ENCODE measurements at regions not wholly inside any gene's neighbourhood (a gene's known extent, or its start where the extent isn't known, plus 50 kb on each side); places are given as distances from the start of the nearest gene placed in this dataset.

- Histone ChIP-seq H3K9me3 (no peaks in the 10 kb centered on the region), H3K27ac (no peak overlapping the region), H3K27me3 (peaks cover 0 to 26% (median 0%) of the 10 kb centered on the region in 3 donors), H3K36me3 (no peaks in the 10 kb centered on the region), H3K4me3 (no peak overlapping the region), H3K4me1 (no peaks in the 10 kb centered on the region)
- intact Hi-C loops (cut with DNase I; ENCODE audit: low total_unique reads): no loop called here
- TF ChIP-seq CTCF (IDR thresholded peaks at IDR 0.05): no peak
- TF ChIP-seq EP300 (IDR thresholded peaks at IDR 0.05): no peak
- TF ChIP-seq POLR2AphosphoS5 (IDR thresholded peaks at IDR 0.05): no peak
- TF ChIP-seq POLR2A (IDR thresholded peaks at IDR 0.05): no peak
- 77 to 87% (median 85%) methylated on average over 13 to 17 of the region's 17 CpGs for WGBS, 5 donors
- DNase-seq: no peak
Observed at GRCh38 chr14:101466456-101467180, 94.7 kb upstream of the DIO3 start.

- intact Hi-C loops (cut with DNase I; ENCODE audit: low total_unique reads): no loop called here
- Histone ChIP-seq H3K9me3 (no peaks in the 10 kb centered on the region), H3K4me1 (no peaks in the 10 kb centered on the region), H3K27ac (no peak overlapping the region), H3K36me3 (no peaks in the 10 kb centered on the region), H3K4me3 (no peak overlapping the region), H3K27me3 (peaks cover 0 to 22% (median 0%) of the 10 kb centered on the region in 3 donors)
- no peak for DNase-seq
- TF ChIP-seq POLR2AphosphoS5 (IDR thresholded peaks at IDR 0.05): no peak
- no peak for TF ChIP-seq CTCF (IDR thresholded peaks at IDR 0.05)
- no peak for TF ChIP-seq EP300 (IDR thresholded peaks at IDR 0.05)
- TF ChIP-seq POLR2A (IDR thresholded peaks at IDR 0.05): no peak
- 85 to 93% (median 92%) methylated on average over 13 of the region's 13 CpGs for WGBS, 5 donors
Observed at GRCh38 chr14:101467181-101467926, 93.9 kb upstream of the DIO3 start.

GRCh38 chr14:101469382-101470247 is 91.7 kb upstream of the DIO3 start:
- TF ChIP-seq CTCF (IDR thresholded peaks at IDR 0.05) (no peak), EP300 (IDR thresholded peaks at IDR 0.05) (no peak), POLR2AphosphoS5 (IDR thresholded peaks at IDR 0.05) (no peak), POLR2A (IDR thresholded peaks at IDR 0.05) (no peak)
- H3K4me3 ChIP-seq: no peak overlapping the region
- peaks cover 0 to 30% (median 6%) of the 10 kb centered on the region in 3 donors for H3K27me3 ChIP-seq
- H3K27ac ChIP-seq: no peak overlapping the region
- intact Hi-C loops (cut with DNase I; ENCODE audit: low total_unique reads): no loop called here
- 75 to 86% (median 77%) methylated on average over 21 to 25 of the region's 25 CpGs for WGBS, 5 donors
- DNase-seq: peak in 1 of 2 donors; percentile 25
- no peaks in the 10 kb centered on the region for H3K9me3 ChIP-seq
- H3K4me1 ChIP-seq: peaks cover 0 to under 1% (median 0%) of the 10 kb centered on the region in 4 donors
- no peaks in the 10 kb centered on the region for H3K36me3 ChIP-seq

- intact Hi-C loops (cut with DNase I; ENCODE audit: low total_unique reads): no loop called here
Observed at GRCh38 chr14:101470266-101470665, 91.0 kb upstream of the DIO3 start.

More at GRCh38 chr14:101470266-101470665, 91.0 kb upstream of the DIO3 start:
- no peak overlapping the region for H3K27ac ChIP-seq
- no peak overlapping the region for H3K4me3 ChIP-seq
- peaks cover 0 to 7% (median 3%) of the 10 kb centered on the region in 4 donors for H3K4me1 ChIP-seq
- 72 to 81% (median 75%) methylated on average over 6 to 12 of the region's 12 CpGs for WGBS, 5 donors
- peaks cover 0 to 30% (median 6%) of the 10 kb centered on the region in 3 donors for H3K27me3 ChIP-seq
- no peaks in the 10 kb centered on the region for H3K9me3 ChIP-seq
- peak in 1 of 2 donors; percentile 14 for DNase-seq
- H3K36me3 ChIP-seq: no peaks in the 10 kb centered on the region
- TF ChIP-seq POLR2A (IDR thresholded peaks at IDR 0.05): no peak
- TF ChIP-seq POLR2AphosphoS5 (IDR thresholded peaks at IDR 0.05): no peak
- TF ChIP-seq EP300 (IDR thresholded peaks at IDR 0.05): no peak
- TF ChIP-seq CTCF (IDR thresholded peaks at IDR 0.05): no peak
